MCF 10A (cell line): ENCODE measurements at regions not wholly inside any gene's neighbourhood (a gene's known extent, or its start where the extent isn't known, plus 50 kb on each side); places are given as distances from the start of the nearest gene placed in this dataset.

Experiments used
- BruUV-seq: library from RNA; stranded (reverse); fragments of 400-500 nt; replicated peaks from 2 replicates; lab custom pipeline; 2021; lab: Mats Ljungman, UMichigan
- CTCF ChIA-PET: fragments of 300-600 bp; sonication (Branson Sonifier 250); formaldehyde crosslinking; extraction: SDS; loops from one replicate; lab custom pipeline; 2021; ENCODE audit warnings: antibody characterized with exemption, inconsistent platforms; lab: Yijun Ruan, JAX
- POLR2A ChIA-PET: fragments of 300-600, 350-650 bp; sonication (Branson Sonifier 250); formaldehyde crosslinking; extraction: SDS; loops from one replicate; lab custom pipeline; 2020; ENCODE audit warnings: antibody characterized with exemption, inconsistent platforms; lab: Yijun Ruan, JAX
- DNase-seq: peaks from one replicate; pipeline ENCODE4 v3.0.0-alpha.2; 2018; ENCODE audit not compliant: unreplicated experiment
- H3K27ac Mint-ChIP-seq: one replicate; pipeline ENCODE4 v1.8.0; 2022; ENCODE audit warnings: mild to moderate bottlenecking, low read depth, mixed read lengths; ENCODE audit not compliant: unreplicated experiment
- H3K27me3 Mint-ChIP-seq: one replicate; pipeline ENCODE4 v1.8.0; 2022; ENCODE audit warnings: mixed read lengths; ENCODE audit not compliant: insufficient read depth, unreplicated experiment
- H3K36me3 Mint-ChIP-seq: one replicate; pipeline ENCODE4 v1.8.0; 2022; ENCODE audit warnings: mild to moderate bottlenecking, moderate library complexity, mixed read lengths; ENCODE audit not compliant: insufficient read depth, unreplicated experiment
- H3K4me1 Mint-ChIP-seq: one replicate; pipeline ENCODE4 v1.8.0; 2022; ENCODE audit warnings: mixed read lengths; ENCODE audit not compliant: insufficient read depth, unreplicated experiment
- H3K4me3 Mint-ChIP-seq: one replicate; pipeline ENCODE4 v1.8.0; 2022; ENCODE audit warnings: mild to moderate bottlenecking, moderate library complexity, mixed read lengths; ENCODE audit not compliant: unreplicated experiment
- H3K9me3 Mint-ChIP-seq: one replicate; pipeline ENCODE4 v1.8.0; 2022; ENCODE audit warnings: mixed read lengths; ENCODE audit not compliant: unreplicated experiment
- CTCF ChIP-seq: fragments of 200-600 bp; IDR thresholded peaks from one replicate; pipeline ENCODE4 v1.8.0; 2022; ENCODE audit warnings: antibody characterized with exemption, mild to moderate bottlenecking; ENCODE audit not compliant: unreplicated experiment
- intact Hi-C: fragments of 100-400 bp; cut with micrococcal nuclease; formaldehyde crosslinking; loops from 2 replicates; pipeline ENCODE4 v1.14.1; 2022

DNA sequence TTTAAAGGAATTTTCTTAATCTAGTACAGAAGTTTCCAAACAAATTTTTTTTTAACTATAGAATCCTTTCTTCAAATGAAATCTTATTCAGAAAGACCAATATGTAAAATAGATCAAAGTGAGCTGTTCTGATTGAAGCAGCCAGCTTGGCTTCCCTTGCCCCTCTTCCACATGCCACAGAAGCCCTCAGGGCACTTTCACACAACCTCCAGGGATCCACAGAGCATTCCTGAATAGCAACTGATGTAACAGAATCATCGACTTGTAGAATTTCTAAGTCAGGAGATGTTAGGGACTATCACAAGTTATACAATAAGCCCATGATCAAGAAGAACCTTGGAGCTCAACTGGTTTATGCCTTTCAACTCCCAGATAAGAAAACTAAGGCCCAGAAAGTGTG is 427.8 kb upstream of the C9orf72 start:
- H3K27ac Mint-ChIP-seq: no peak overlapping the region
- no peak overlapping the region for H3K4me3 Mint-ChIP-seq
- no TSS peak for BruUV-seq
- H3K4me1 Mint-ChIP-seq: no peaks in the 10 kb centered on the region
- peaks cover 21% of the 10 kb centered on the region for H3K27me3 Mint-ChIP-seq
- DNase-seq: no peak
- peaks cover 8% of the 10 kb centered on the region for H3K9me3 Mint-ChIP-seq
- TF ChIP-seq CTCF: no peak
- ChIA-PET CTCF (interaction anchor here (0.6 kb wide), 1 partner anchor 244 kb away, joined by 4 read pairs; no protein-coding TSS in a partner anchor), POLR2A (no interaction called here)
- intact Hi-C loops: loop anchor here (10.0 kb wide), 1 partner anchor 56 kb away; no protein-coding TSS in a partner anchor
- H3K36me3 Mint-ChIP-seq: no peaks in the 10 kb centered on the region

- H3K4me1 Mint-ChIP-seq: no peaks in the 10 kb centered on the region
- POLR2A ChIA-PET: no interaction called here
- CTCF ChIA-PET: no interaction called here
- no TSS peak for BruUV-seq
- peaks cover 21% of the 10 kb centered on the region for H3K27me3 Mint-ChIP-seq
- TF ChIP-seq CTCF: no peak
- no peak overlapping the region for H3K4me3 Mint-ChIP-seq
- H3K36me3 Mint-ChIP-seq: no peaks in the 10 kb centered on the region
- no peak for DNase-seq
- peaks cover 8% of the 10 kb centered on the region for H3K9me3 Mint-ChIP-seq
- intact Hi-C loops: loop anchor here (10.0 kb wide), 1 partner anchor 60 kb away; no protein-coding TSS in a partner anchor
- H3K27ac Mint-ChIP-seq: no peak overlapping the region
Measured at GRCh38 chr9:28004900-28005299, 431.6 kb upstream of the C9orf72 start.

GRCh38 chr9:28005779-28006178 is 432.5 kb upstream of the C9orf72 start:
- Mint-ChIP-seq H3K27me3 (peaks cover 19% of the 10 kb centered on the region), H3K27ac (no peak overlapping the region), H3K36me3 (no peaks in the 10 kb centered on the region), H3K4me1 (no peaks in the 10 kb centered on the region), H3K4me3 (no peak overlapping the region), H3K9me3 (peaks cover 8% of the 10 kb centered on the region)
- CTCF ChIA-PET: no interaction called here
- no peak for TF ChIP-seq CTCF
- no TSS peak for BruUV-seq
- intact Hi-C loops: loop anchor here (10.0 kb wide), 1 partner anchor 61 kb away; no protein-coding TSS in a partner anchor
- POLR2A ChIA-PET: no interaction called here
- DNase-seq: no peak

GRCh38 chr9:28007097-28007817 is 434.0 kb upstream of the C9orf72 start:
- ChIA-PET CTCF (no interaction called here), POLR2A (no interaction called here)
- DNase-seq: no peak
- Mint-ChIP-seq H3K4me1 (no peaks in the 10 kb centered on the region), H3K9me3 (peaks cover 8% of the 10 kb centered on the region), H3K27ac (no peak overlapping the region), H3K4me3 (no peak overlapping the region), H3K36me3 (no peaks in the 10 kb centered on the region), H3K27me3 (peaks cover 16% of the 10 kb centered on the region)
- intact Hi-C loops: loop anchor here (10.0 kb wide), 1 partner anchor 62 kb away; no protein-coding TSS in a partner anchor
- TF ChIP-seq CTCF: no peak
- no TSS peak for BruUV-seq
